H9 (cell line): ENCODE measurements at regions not wholly inside any gene's neighbourhood (a gene's known extent, or its start where the extent isn't known, plus 50 kb on each side); places are given as distances from the start of the nearest gene placed in this dataset.

Source experiments
- DNase-seq: peaks from one replicate; pipeline ENCODE4 v3.0.0-alpha.2; 2017
- H2AFZ ChIP-seq: one replicate; pipeline ENCODE4 v1.6.1; 2013; ENCODE audit warnings: mild to moderate bottlenecking, low read length, control low read depth, moderate library complexity
- H2AK5ac ChIP-seq: 2 replicates; pipeline ENCODE4 v1.6.1; 2013; ENCODE audit warnings: low read length, control low read depth, mixed read lengths; ENCODE audit not compliant: insufficient read length
- H2BK120ac ChIP-seq: one replicate; pipeline ENCODE4 v1.6.1; 2013; ENCODE audit warnings: low read depth, mild to moderate bottlenecking, low read length, control low read depth, inconsistent platforms; ENCODE audit not compliant: poor library complexity, severe bottlenecking
- H2BK12ac ChIP-seq: 2 replicates; pipeline ENCODE4 v1.6.1; 2013; ENCODE audit warnings: low read length, control low read depth, mixed read lengths, low read depth; ENCODE audit not compliant: insufficient read length
- H2BK15ac ChIP-seq: 2 replicates; pipeline ENCODE4 v1.6.1; 2013; ENCODE audit warnings: low read depth, low read length, control low read depth
- H2BK20ac ChIP-seq: one replicate; pipeline ENCODE4 v1.6.1; 2013; ENCODE audit warnings: low read depth, mild to moderate bottlenecking, low read length, control low read depth, inconsistent platforms; ENCODE audit not compliant: poor library complexity, severe bottlenecking
- H2BK5ac ChIP-seq: 2 replicates; pipeline ENCODE4 v1.6.1; 2013; ENCODE audit warnings: low read length, control low read depth, mixed read lengths; ENCODE audit not compliant: insufficient read length
- H3K14ac ChIP-seq: 2 replicates; pipeline ENCODE4 v1.6.1; 2013; ENCODE audit warnings: low read length, control low read depth; ENCODE audit not compliant: insufficient read depth
- H3K18ac ChIP-seq: 2 replicates; pipeline ENCODE4 v1.6.1; 2013; ENCODE audit warnings: low read depth, mild to moderate bottlenecking, mixed read lengths, low read length, control low read depth; ENCODE audit not compliant: insufficient read length
- H3K23ac ChIP-seq: 2 replicates; pipeline ENCODE4 v1.6.1; 2013; ENCODE audit warnings: low read length, control low read depth, mixed read lengths, low read depth; ENCODE audit not compliant: insufficient read length
- H3K23me2 ChIP-seq: 2 replicates; pipeline ENCODE4 v1.6.1; 2013; ENCODE audit warnings: low read depth, mild to moderate bottlenecking, mixed read lengths, low read length, control low read depth; ENCODE audit not compliant: insufficient read length, poor library complexity, severe bottlenecking
- H3K27ac ChIP-seq: 2 replicates; pipeline ENCODE4 v1.5.1; 2013; ENCODE audit warnings: low read length, control low read depth, mixed read lengths, low read depth; ENCODE audit not compliant: insufficient read length
- H3K27me3 ChIP-seq: 2 replicates; pipeline ENCODE4 v1.6.1; 2013; ENCODE audit warnings: low read length, control low read depth, inconsistent platforms; ENCODE audit not compliant: insufficient read depth
- H3K4ac ChIP-seq: 2 replicates; pipeline ENCODE4 v1.6.1; 2013; ENCODE audit warnings: low read depth, mild to moderate bottlenecking, control low read depth, inconsistent platforms, low read length, moderate library complexity
- H3K4me1 ChIP-seq: 2 replicates; pipeline ENCODE4 v1.6.1; 2013; ENCODE audit warnings: low read length, control low read depth, inconsistent platforms; ENCODE audit not compliant: insufficient read depth
- H3K4me2 ChIP-seq: 2 replicates; pipeline ENCODE4 v1.6.1; 2013; ENCODE audit warnings: low read length, control low read depth, mixed read lengths; ENCODE audit not compliant: insufficient read length, insufficient read depth
- H3K56ac ChIP-seq: 2 replicates; pipeline ENCODE4 v1.6.1; 2013; ENCODE audit warnings: low read depth, mild to moderate bottlenecking, mixed read lengths, low read length, control low read depth; ENCODE audit not compliant: insufficient read length
- H3K79me1 ChIP-seq: 2 replicates; pipeline ENCODE4 v1.6.1; 2013; ENCODE audit warnings: low read depth, mild to moderate bottlenecking, moderate library complexity, low read length, control low read depth, inconsistent platforms; ENCODE audit not compliant: insufficient read depth, poor library complexity, severe bottlenecking
- H3K79me2 ChIP-seq: 2 replicates; pipeline ENCODE4 v1.6.1; 2013; ENCODE audit warnings: low read length, control low read depth, inconsistent platforms; ENCODE audit not compliant: insufficient read depth
- H3K9ac ChIP-seq: 2 replicates; pipeline ENCODE4 v1.6.1; 2013; ENCODE audit warnings: low read length, control low read depth, mixed read lengths; ENCODE audit not compliant: insufficient read length; ENCODE audit errors: extremely low read depth
- H3K9me3 ChIP-seq: one replicate; pipeline ENCODE4 v1.6.1; 2013; ENCODE audit warnings: low read depth, low read length, inconsistent platforms; ENCODE audit not compliant: control insufficient read depth
- H3T11ph ChIP-seq: one replicate; pipeline ENCODE4 v1.6.1; 2013; ENCODE audit warnings: mild to moderate bottlenecking, low read length, control low read depth, inconsistent platforms
- H4K20me1 ChIP-seq: one replicate; pipeline ENCODE4 v1.6.1; 2013; ENCODE audit not compliant: control insufficient read depth, insufficient read length, insufficient read depth
- H4K5ac ChIP-seq: 2 replicates; pipeline ENCODE4 v1.6.1; 2013; ENCODE audit warnings: low read depth, mild to moderate bottlenecking, mixed read lengths, low read length, control low read depth; ENCODE audit not compliant: insufficient read length
- H4K8ac ChIP-seq: replicated peaks from 2 replicates; pipeline ENCODE4 v1.6.1; 2013; ENCODE audit warnings: low read length, control low read depth, mixed read lengths, low read depth; ENCODE audit not compliant: insufficient read length
- H4K91ac ChIP-seq: 2 replicates; pipeline ENCODE4 v1.6.1; 2013; ENCODE audit warnings: low read depth, mild to moderate bottlenecking, moderate library complexity, mixed read lengths, low read length, control low read depth; ENCODE audit not compliant: insufficient read length
- H3K27ac Mint-ChIP-seq, 3 experiments: 2 replicates in 2 of 3; 3 replicates in 1 of 3; pipeline ENCODE4 v1.8.0; 2020 to 2021; ENCODE audit warnings: mixed read lengths in 3 of 3, mild to moderate bottlenecking in 1 of 3, moderate library complexity in 1 of 3
- H3K27me3 Mint-ChIP-seq: 2 replicates; pipeline ENCODE4 v1.8.0; 2021; ENCODE audit warnings: low read depth, mild to moderate bottlenecking, moderate library complexity, mixed read lengths
- H3K36me3 Mint-ChIP-seq, 3 experiments: 2 replicates in 2 of 3; 3 replicates in 1 of 3; pipeline ENCODE4 v1.8.0; 2020 to 2021; ENCODE audit warnings: low read depth in 3 of 3, mixed read lengths in 3 of 3; ENCODE audit not compliant: insufficient read depth in 1 of 3
- H3K4me1 Mint-ChIP-seq, 2 experiments: 2 replicates each; pipeline ENCODE4 v1.8.0; 2020; ENCODE audit warnings: mixed read lengths in 2 of 2
- H3K4me3 Mint-ChIP-seq, 2 experiments: 2 replicates in 1 of 2; 3 replicates in 1 of 2; pipeline ENCODE4 v1.8.0; 2020 to 2021; ENCODE audit warnings: mild to moderate bottlenecking in 2 of 2, mixed read lengths in 2 of 2, moderate library complexity in 1 of 2
- H3K9me3 Mint-ChIP-seq, 2 experiments: 2 replicates in 1 of 2; 3 replicates in 1 of 2; pipeline ENCODE4 v1.8.0; 2020; ENCODE audit warnings: mild to moderate bottlenecking in 2 of 2, mixed read lengths in 2 of 2, moderate library complexity in 1 of 2
- CTCF ChIP-seq: fragments of 200-600 bp; sonication (generic); conservative IDR thresholded peaks from 3 replicates; pipeline ENCODE4 v1.8.0; 2021; ENCODE audit warnings: antibody characterized with exemption, mild to moderate bottlenecking

- H2BK120ac ChIP-seq = no peak overlapping the region
- H3K27ac ChIP-seq = no peak overlapping the region
- no peak for DNase-seq
- H3K27ac Mint-ChIP-seq = no peak overlapping the region
- H4K8ac ChIP-seq = no peak overlapping the region
- no peak overlapping the region for H4K5ac ChIP-seq
- H3K14ac ChIP-seq = no peak overlapping the region
- no peaks in the 10 kb centered on the region for H3K23me2 ChIP-seq
- no peak overlapping the region for H3T11ph ChIP-seq
- no peaks in the 10 kb centered on the region for H3K27me3 ChIP-seq
- TF ChIP-seq CTCF = no peak
- no peaks in the 10 kb centered on the region for H3K4me1 ChIP-seq
- H2BK12ac ChIP-seq = no peak overlapping the region
- no peaks in the 10 kb centered on the region; the same call in 1 of the 2 replicates for H3K27me3 Mint-ChIP-seq
- no peaks in the 10 kb centered on the region for H3K79me1 ChIP-seq
- peaks cover 28% of the 10 kb centered on the region for H3K9me3 ChIP-seq
- no peak overlapping the region for H3K9ac ChIP-seq
- H3K23ac ChIP-seq = no peak overlapping the region
- H4K91ac ChIP-seq = no peak overlapping the region
- no peak overlapping the region for H2BK15ac ChIP-seq
- no peak overlapping the region for H3K18ac ChIP-seq
- no peaks in the 10 kb centered on the region for H3K4me1 Mint-ChIP-seq
- H3K4me3 Mint-ChIP-seq = no peak overlapping the region
- no peak overlapping the region for H2BK20ac ChIP-seq
- H3K4ac ChIP-seq = no peak overlapping the region
- no peak overlapping the region for H3K56ac ChIP-seq
- no peaks in the 10 kb centered on the region for H3K79me2 ChIP-seq
- H3K36me3 Mint-ChIP-seq = peaks cover 30 to 53% (median 43%) of the 10 kb centered on the region in 3 experiments
- H2AK5ac ChIP-seq = no peak overlapping the region
- no peak overlapping the region for H2BK5ac ChIP-seq
- H3K9me3 Mint-ChIP-seq = peaks cover 45 to 48% of the 10 kb centered on the region in 2 experiments
- H4K20me1 ChIP-seq = no peaks in the 10 kb centered on the region
- no peak overlapping the region for H3K4me2 ChIP-seq
- H2AFZ ChIP-seq = no peak overlapping the region
Observed at GRCh38 chr14:38012056-38012455, 195.6 kb upstream of the SSTR1 start.
